Tibial nerve (tissue), 4 donors: ENCODE measurements at regions not wholly inside any gene's neighbourhood (a gene's known extent, or its start where the extent isn't known, plus 50 kb on each side); places are given as distances from the start of the nearest gene placed in this dataset.
"Not testable (repeated sequence)": the region's sequence is repeated elsewhere in the genome, so short reads cannot be mapped to it uniquely, and the experiment has no call there.

Source experiments
- EP300 ChIP-seq, 2 donors: sonication (generic); formaldehyde crosslinking; IDR thresholded peaks; one replicate each; pipeline ENCODE4 v1.6.1; 2017; ENCODE audit warnings: antibody characterized with exemption in 2 of 2, mild to moderate bottlenecking in 1 of 2
- POLR2A ChIP-seq, 2 donors: fragments of 450-650 bp; IDR thresholded peaks; one replicate each; pipeline ENCODE4 v1.6.1; 2017; ENCODE audit warnings: antibody characterized with exemption in 2 of 2, mild to moderate bottlenecking in 2 of 2, moderate library complexity in 2 of 2
- TF ChIP-seq, protein P1 (sequence below), 5 experiments: fragments of 200-600 bp in 3 of 5; fragments of 450-650 bp in 2 of 5; sonication (generic) in 3 of 5; IDR thresholded peaks; one replicate each; pipeline ENCODE4 v1.5.1; 2016 to 2019; ENCODE audit warnings: antibody characterized with exemption in 5 of 5, mild to moderate bottlenecking in 3 of 5, moderate library complexity in 2 of 5

GRCh38 chr3:110998766-110999165, 72.8 kb upstream of the NECTIN3 start:
- TF ChIP-seq, protein P1, sequence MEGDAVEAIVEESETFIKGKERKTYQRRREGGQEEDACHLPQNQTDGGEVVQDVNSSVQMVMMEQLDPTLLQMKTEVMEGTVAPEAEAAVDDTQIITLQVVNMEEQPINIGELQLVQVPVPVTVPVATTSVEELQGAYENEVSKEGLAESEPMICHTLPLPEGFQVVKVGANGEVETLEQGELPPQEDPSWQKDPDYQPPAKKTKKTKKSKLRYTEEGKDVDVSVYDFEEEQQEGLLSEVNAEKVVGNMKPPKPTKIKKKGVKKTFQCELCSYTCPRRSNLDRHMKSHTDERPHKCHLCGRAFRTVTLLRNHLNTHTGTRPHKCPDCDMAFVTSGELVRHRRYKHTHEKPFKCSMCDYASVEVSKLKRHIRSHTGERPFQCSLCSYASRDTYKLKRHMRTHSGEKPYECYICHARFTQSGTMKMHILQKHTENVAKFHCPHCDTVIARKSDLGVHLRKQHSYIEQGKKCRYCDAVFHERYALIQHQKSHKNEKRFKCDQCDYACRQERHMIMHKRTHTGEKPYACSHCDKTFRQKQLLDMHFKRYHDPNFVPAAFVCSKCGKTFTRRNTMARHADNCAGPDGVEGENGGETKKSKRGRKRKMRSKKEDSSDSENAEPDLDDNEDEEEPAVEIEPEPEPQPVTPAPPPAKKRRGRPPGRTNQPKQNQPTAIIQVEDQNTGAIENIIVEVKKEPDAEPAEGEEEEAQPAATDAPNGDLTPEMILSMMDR (IDR thresholded peaks at IDR 0.05) = not testable (repeated sequence)
- TF ChIP-seq POLR2A, EP300 (IDR thresholded peaks at IDR 0.05): not testable (repeated sequence)
